ENCODE measurements at regions not wholly inside any gene's neighbourhood (a gene's known extent, or its start where the extent isn't known, plus 50 kb on each side); places are given as distances from the start of the nearest gene placed in this dataset.

- TF ChIP-seq POLR2A (IDR thresholded peaks at IDR 0.05) (no peak), CTCF (IDR thresholded peaks at IDR 0.05) (no peak)
These were observed 86.7 kb upstream of the EED start for GRCh38 chr11:86157797-86158378.

Data from uterus (tissue), 2 donors.